ENCODE measurements at regions not wholly inside any gene's neighbourhood (a gene's known extent, or its start where the extent isn't known, plus 50 kb on each side); places are given as distances from the start of the nearest gene placed in this dataset.

- H4K20me1 ChIP-seq (ENCODE audit: low read depth, low read length), result no peaks in the 10 kb centered on the region
- no peak overlapping the region for H3K4me2 ChIP-seq (ENCODE audit: low read depth, low read length, poor library complexity, severe bottlenecking)
- TF ChIP-seq EZH2phosphoT487 (conservative IDR thresholded peaks at IDR 0.05; ENCODE audit: low read length), result no peak
- TF ChIP-seq, protein P1, sequence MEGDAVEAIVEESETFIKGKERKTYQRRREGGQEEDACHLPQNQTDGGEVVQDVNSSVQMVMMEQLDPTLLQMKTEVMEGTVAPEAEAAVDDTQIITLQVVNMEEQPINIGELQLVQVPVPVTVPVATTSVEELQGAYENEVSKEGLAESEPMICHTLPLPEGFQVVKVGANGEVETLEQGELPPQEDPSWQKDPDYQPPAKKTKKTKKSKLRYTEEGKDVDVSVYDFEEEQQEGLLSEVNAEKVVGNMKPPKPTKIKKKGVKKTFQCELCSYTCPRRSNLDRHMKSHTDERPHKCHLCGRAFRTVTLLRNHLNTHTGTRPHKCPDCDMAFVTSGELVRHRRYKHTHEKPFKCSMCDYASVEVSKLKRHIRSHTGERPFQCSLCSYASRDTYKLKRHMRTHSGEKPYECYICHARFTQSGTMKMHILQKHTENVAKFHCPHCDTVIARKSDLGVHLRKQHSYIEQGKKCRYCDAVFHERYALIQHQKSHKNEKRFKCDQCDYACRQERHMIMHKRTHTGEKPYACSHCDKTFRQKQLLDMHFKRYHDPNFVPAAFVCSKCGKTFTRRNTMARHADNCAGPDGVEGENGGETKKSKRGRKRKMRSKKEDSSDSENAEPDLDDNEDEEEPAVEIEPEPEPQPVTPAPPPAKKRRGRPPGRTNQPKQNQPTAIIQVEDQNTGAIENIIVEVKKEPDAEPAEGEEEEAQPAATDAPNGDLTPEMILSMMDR (IDR thresholded peaks at IDR 0.05; ENCODE audit: insufficient read depth, low read length, poor library complexity, severe bottlenecking), result no peak
- no peaks in the 10 kb centered on the region for H3K9me2 ChIP-seq (replicated peaks; ENCODE audit: insufficient read depth, low read length)
- H3K79me2 ChIP-seq (ENCODE audit: insufficient read depth, low read length), result no peaks in the 10 kb centered on the region
- H3K9ac ChIP-seq (ENCODE audit: low read length), result no peak overlapping the region
- no peak overlapping the region for H2AFZ ChIP-seq (ENCODE audit: low read depth, low read length, severe bottlenecking)
- no peaks in the 10 kb centered on the region for H3F3A ChIP-seq (ENCODE audit: insufficient read depth)
- no peaks in the 10 kb centered on the region for H3K27me3 ChIP-seq (ENCODE audit: low read length)
- no peaks in the 10 kb centered on the region for H3K36me3 ChIP-seq (ENCODE audit: low read length)
- no peaks in the 10 kb centered on the region for H3K9me3 ChIP-seq (ENCODE audit: insufficient read depth, low read length)
- no peak overlapping the region for H3K27ac ChIP-seq (ENCODE audit: low read depth, low read length)
- no peak overlapping the region for H3K4me3 ChIP-seq (ENCODE audit: insufficient read depth, low read length, poor library complexity, severe bottlenecking)
These were observed 214.6 kb upstream of the PFKP start for GRCh38 chr10:2852574-2853323.

DNA sequence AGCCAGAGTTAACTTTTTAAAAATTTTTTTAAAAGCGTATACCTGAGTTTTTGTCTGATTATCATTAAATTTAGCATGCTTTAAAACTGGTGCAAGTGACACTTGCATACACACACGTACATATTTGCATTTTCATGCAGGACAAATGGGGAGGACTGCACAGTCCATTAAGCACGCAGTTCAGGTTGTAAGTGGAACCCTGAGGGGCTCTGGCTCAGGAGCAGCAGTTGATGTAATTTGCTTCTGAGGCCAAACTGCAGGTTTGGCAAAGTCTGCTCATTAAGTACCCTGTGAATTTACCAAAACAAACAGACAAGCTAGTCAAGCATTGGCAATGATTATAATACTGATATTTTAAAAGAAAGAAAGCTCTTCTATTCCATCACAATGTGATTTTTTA lies 215.8 kb upstream of the PFKP start:
- Histone ChIP-seq H3K27ac (ENCODE audit: low read depth, low read length) (no peak overlapping the region), H4K20me1 (ENCODE audit: low read depth, low read length) (no peaks in the 10 kb centered on the region), H3K79me2 (ENCODE audit: insufficient read depth, low read length) (no peaks in the 10 kb centered on the region), H3K9me2 (replicated peaks; ENCODE audit: insufficient read depth, low read length) (no peaks in the 10 kb centered on the region), H2AFZ (ENCODE audit: low read depth, low read length, severe bottlenecking) (no peak overlapping the region), H3K36me3 (ENCODE audit: low read length) (no peaks in the 10 kb centered on the region), H3K9me3 (ENCODE audit: insufficient read depth, low read length) (no peaks in the 10 kb centered on the region), H3K27me3 (ENCODE audit: low read length) (no peaks in the 10 kb centered on the region), H3F3A (ENCODE audit: insufficient read depth) (no peaks in the 10 kb centered on the region), H3K9ac (ENCODE audit: low read length) (no peak overlapping the region), H3K4me2 (ENCODE audit: low read depth, low read length, poor library complexity, severe bottlenecking) (no peak overlapping the region), H3K4me3 (ENCODE audit: insufficient read depth, low read length, poor library complexity, severe bottlenecking) (no peak overlapping the region)
- TF ChIP-seq EZH2phosphoT487 (conservative IDR thresholded peaks at IDR 0.05; ENCODE audit: low read length), result no peak
- TF ChIP-seq, protein P1 (IDR thresholded peaks at IDR 0.05; ENCODE audit: insufficient read depth, low read length, poor library complexity, severe bottlenecking), result no peak

GRCh38 chr10:2850202-2850601 lies 217.1 kb upstream of the PFKP start:
- Histone ChIP-seq H3K4me2 (ENCODE audit: low read depth, low read length, poor library complexity, severe bottlenecking) (no peak overlapping the region), H3K9ac (ENCODE audit: low read length) (no peak overlapping the region), H3K4me3 (ENCODE audit: insufficient read depth, low read length, poor library complexity, severe bottlenecking) (no peak overlapping the region), H3F3A (ENCODE audit: insufficient read depth) (no peaks in the 10 kb centered on the region), H3K79me2 (ENCODE audit: insufficient read depth, low read length) (no peaks in the 10 kb centered on the region), H3K27ac (ENCODE audit: low read depth, low read length) (no peak overlapping the region), H3K27me3 (ENCODE audit: low read length) (no peaks in the 10 kb centered on the region), H4K20me1 (ENCODE audit: low read depth, low read length) (no peaks in the 10 kb centered on the region), H2AFZ (ENCODE audit: low read depth, low read length, severe bottlenecking) (no peak overlapping the region), H3K9me2 (replicated peaks; ENCODE audit: insufficient read depth, low read length) (no peaks in the 10 kb centered on the region), H3K9me3 (ENCODE audit: insufficient read depth, low read length) (no peaks in the 10 kb centered on the region), H3K36me3 (ENCODE audit: low read length) (no peaks in the 10 kb centered on the region)
- TF ChIP-seq, protein P1 (IDR thresholded peaks at IDR 0.05; ENCODE audit: insufficient read depth, low read length, poor library complexity, severe bottlenecking), result no peak
- no peak for TF ChIP-seq EZH2phosphoT487 (conservative IDR thresholded peaks at IDR 0.05; ENCODE audit: low read length)

Data from SU-DHL-6 (cell line).